ENCODE measurements at regions not wholly inside any gene's neighbourhood (a gene's known extent, or its start where the extent isn't known, plus 50 kb on each side); places are given as distances from the start of the nearest gene placed in this dataset.
"Not testable (repeated sequence)": the region's sequence is repeated elsewhere in the genome, so short reads cannot be mapped to it uniquely, and the experiment has no call there.

DNA sequence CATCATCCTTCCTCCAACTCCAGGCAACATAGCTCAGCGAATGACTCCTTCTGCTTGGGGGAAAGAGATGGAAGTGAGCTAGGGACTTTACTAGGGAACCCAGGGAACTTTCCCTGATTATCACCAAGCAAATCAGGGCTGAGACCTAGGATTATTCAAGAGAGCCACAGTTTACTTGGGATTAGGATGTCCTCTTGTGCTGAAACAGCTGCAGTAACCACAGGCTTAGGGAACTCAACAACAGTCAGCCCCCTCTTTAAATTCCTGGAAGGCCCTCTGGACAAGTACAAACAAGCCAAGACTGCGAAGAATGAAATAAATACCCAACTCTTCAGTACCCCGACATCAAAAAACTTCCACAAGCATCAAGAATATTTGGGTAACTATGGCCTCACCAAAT is 700.9 kb downstream of the COL12A1 start:
- H3K4me1 ChIP-seq = no peaks in the 10 kb centered on the region
- H3K4me3 ChIP-seq = no peak overlapping the region
- DNase-seq = no peak
- H3K27me3 ChIP-seq = no peaks in the 10 kb centered on the region
- WGBS, 2 donors = 85 to 87% methylated on average over 2 to 3 of the region's 3 CpGs
- H3K9me3 ChIP-seq = peaks cover 7 to 24% (median 18%) of the 10 kb centered on the region in 4 donors
- TF ChIP-seq POLR2A (IDR thresholded peaks at IDR 0.05) (no peak), POLR2AphosphoS5 (IDR thresholded peaks at IDR 0.05) (no peak), CTCF (IDR thresholded peaks at IDR 0.05) (no peak)
- H3K36me3 ChIP-seq = no peaks in the 10 kb centered on the region
- H3K27ac ChIP-seq = no peak overlapping the region
- no peak for ATAC-seq (ENCODE audit: low FRiP score in 2 of 2)

- Histone ChIP-seq H3K27me3 (no peaks in the 10 kb centered on the region), H3K4me3 (no peak overlapping the region), H3K4me1 (no peaks in the 10 kb centered on the region), H3K27ac (no peak overlapping the region), H3K36me3 (no peaks in the 10 kb centered on the region), H3K9me3 (no peaks in the 10 kb centered on the region)
- no peak for TF ChIP-seq POLR2AphosphoS5 (IDR thresholded peaks at IDR 0.05)
- no peak for TF ChIP-seq CTCF (IDR thresholded peaks at IDR 0.05)
- TF ChIP-seq EP300 (IDR thresholded peaks at IDR 0.05) = no peak
- TF ChIP-seq POLR2A (IDR thresholded peaks at IDR 0.05) = no peak
- ATAC-seq (ENCODE audit: low FRiP score in 2 of 2) = no peak
- no peak for DNase-seq
- 57 to 64% methylated on average over 1 of the region's 1 CpG for WGBS, 2 donors
Measured at GRCh38 chr6:74492587-74492986, 713.3 kb downstream of the COL12A1 start.

GRCh38 chr6:74491844-74492374 is 713.9 kb downstream of the COL12A1 start:
- 55 to 64% methylated on average over 2 of the region's 2 CpGs for WGBS, 2 donors
- Histone ChIP-seq H3K4me1 (no peaks in the 10 kb centered on the region), H3K36me3 (no peaks in the 10 kb centered on the region), H3K4me3 (no peak overlapping the region), H3K27me3 (no peaks in the 10 kb centered on the region), H3K9me3 (no peaks in the 10 kb centered on the region), H3K27ac (no peak overlapping the region)
- no peak for TF ChIP-seq POLR2AphosphoS5 (IDR thresholded peaks at IDR 0.05)
- no peak for TF ChIP-seq EP300 (IDR thresholded peaks at IDR 0.05)
- no peak for TF ChIP-seq CTCF (IDR thresholded peaks at IDR 0.05)
- TF ChIP-seq POLR2A (IDR thresholded peaks at IDR 0.05) = no peak
- ATAC-seq (ENCODE audit: low FRiP score in 2 of 2) (no peak), DNase-seq (no peak)

- WGBS, 2 donors = 100% methylated on average over 4 to 7 of the region's 13 CpGs
- not testable (repeated sequence) for H3K36me3 ChIP-seq; H3K4me3 ChIP-seq; ATAC-seq (ENCODE audit: low FRiP score in 2 of 2); H3K4me1 ChIP-seq; H3K27ac ChIP-seq; H3K9me3 ChIP-seq; H3K27me3 ChIP-seq
- peak in 1 of 2 donors; percentile 59 for DNase-seq
Measured at GRCh38 chr6:74488726-74489125, 717.1 kb downstream of the COL12A1 start.

- Histone ChIP-seq H3K27me3 (no peaks in the 10 kb centered on the region), H3K4me1 (no peaks in the 10 kb centered on the region), H3K9me3 (no peaks in the 10 kb centered on the region), H3K27ac (no peak overlapping the region), H3K4me3 (no peak overlapping the region), H3K36me3 (no peaks in the 10 kb centered on the region)
- ATAC-seq (ENCODE audit: low FRiP score in 2 of 2) (no peak), DNase-seq (no peak)
- no peak for TF ChIP-seq POLR2A (IDR thresholded peaks at IDR 0.05)
- TF ChIP-seq CTCF (IDR thresholded peaks at IDR 0.05) = no peak
- TF ChIP-seq POLR2AphosphoS5 (IDR thresholded peaks at IDR 0.05) = no peak
- no peak for TF ChIP-seq EP300 (IDR thresholded peaks at IDR 0.05)
- WGBS, 2 donors = 87 to 93% methylated on average over 1 of the region's 1 CpG
Measured at GRCh38 chr6:74482180-74482579, 723.7 kb downstream of the COL12A1 start.

Data from upper lobe of left lung (tissue), 6 donors.